Neutrophil (primary cell): ENCODE measurements at regions not wholly inside any gene's neighbourhood (a gene's known extent, or its start where the extent isn't known, plus 50 kb on each side); places are given as distances from the start of the nearest gene placed in this dataset.

Experiments used
- H3K27ac ChIP-seq: fragments of 200-600 bp; sonication (generic); 2 replicates; pipeline ENCODE4 v1.5.1; 2016; ENCODE audit warnings: mild to moderate bottlenecking, moderate library complexity
- H3K27me3 ChIP-seq: fragments of 200-600 bp; sonication (generic); 2 replicates; pipeline ENCODE4 v1.6.0; 2016; ENCODE audit warnings: mild to moderate bottlenecking
- H3K36me3 ChIP-seq: fragments of 200-600 bp; sonication (generic); 2 replicates; pipeline ENCODE4 v1.5.1; 2017
- H3K4me1 ChIP-seq, 2 experiments: fragments of 200-600 bp in 1 of 2; sonication (generic) in 1 of 2; 1 replicate in 1 of 2; 2 replicates in 1 of 2; pipeline versions ENCODE4 v1.5.1 to v1.6.1; 2013 to 2016; ENCODE audit warnings: low read depth in 1 of 2, low read length in 1 of 2, mild to moderate bottlenecking in 1 of 2, moderate library complexity in 1 of 2; ENCODE audit not compliant: control insufficient read depth in 1 of 2, insufficient read depth in 1 of 2
- H3K4me3 ChIP-seq, 2 experiments: fragments of 200-600 bp in 1 of 2; sonication (generic) in 1 of 2; 1 replicate in 1 of 2; 2 replicates in 1 of 2; pipeline ENCODE4 v1.5.1; 2013 to 2016; ENCODE audit warnings: low read depth in 1 of 2, low read length in 1 of 2, mild to moderate bottlenecking in 1 of 2, moderate library complexity in 1 of 2
- H3K9me3 ChIP-seq: fragments of 200-600 bp; sonication (generic); 2 replicates; pipeline ENCODE4 v1.5.1; 2016
- CTCF ChIP-seq: fragments of 200-600 bp; sonication (generic); IDR thresholded peaks from 2 replicates; pipeline ENCODE4 v1.5.1; 2016; ENCODE audit warnings: antibody characterized with exemption

GRCh38 chr21:16075649-16076282 is 346.0 kb downstream of the USP25 start:
- Histone ChIP-seq H3K9me3 (no peaks in the 10 kb centered on the region), H3K4me1 (no peaks in the 10 kb centered on the region), H3K27ac (no peak overlapping the region), H3K4me3 (no peak overlapping the region), H3K27me3 (no peaks in the 10 kb centered on the region), H3K36me3 (no peaks in the 10 kb centered on the region)
- no peak for TF ChIP-seq CTCF

- no peak overlapping the region for H3K4me3 ChIP-seq
- no peaks in the 10 kb centered on the region for H3K9me3 ChIP-seq
- no peaks in the 10 kb centered on the region for H3K36me3 ChIP-seq
- H3K4me1 ChIP-seq, result no peaks in the 10 kb centered on the region
- no peak overlapping the region for H3K27ac ChIP-seq
- H3K27me3 ChIP-seq, result no peaks in the 10 kb centered on the region
- no peak for TF ChIP-seq CTCF
These were observed 346.7 kb downstream of the USP25 start for GRCh38 chr21:16076465-16076864.

GRCh38 chr21:16078382-16078781 is 348.6 kb downstream of the USP25 start:
- H3K27ac ChIP-seq, result no peak overlapping the region
- no peaks in the 10 kb centered on the region for H3K4me1 ChIP-seq
- no peaks in the 10 kb centered on the region for H3K27me3 ChIP-seq
- no peak overlapping the region for H3K4me3 ChIP-seq
- no peaks in the 10 kb centered on the region for H3K9me3 ChIP-seq
- no peaks in the 10 kb centered on the region for H3K36me3 ChIP-seq
- TF ChIP-seq CTCF, result no peak

- no peak for TF ChIP-seq CTCF
- Histone ChIP-seq H3K4me1 (no peaks in the 10 kb centered on the region), H3K36me3 (no peaks in the 10 kb centered on the region), H3K4me3 (no peak overlapping the region), H3K27ac (no peak overlapping the region), H3K9me3 (no peaks in the 10 kb centered on the region), H3K27me3 (no peaks in the 10 kb centered on the region)
These were observed 350.0 kb downstream of the USP25 start for GRCh38 chr21:16079830-16080229.

- no peak for TF ChIP-seq CTCF
- Histone ChIP-seq H3K27ac (no peak overlapping the region), H3K4me1 (no peaks in the 10 kb centered on the region), H3K9me3 (no peaks in the 10 kb centered on the region), H3K4me3 (no peak overlapping the region), H3K27me3 (no peaks in the 10 kb centered on the region), H3K36me3 (no peaks in the 10 kb centered on the region)
These were observed 351.5 kb downstream of the USP25 start for GRCh38 chr21:16081304-16081703.
